Activated CD4-positive, alpha-beta T cell treated with anti-CD3 and anti-CD28 coated beads, Interleukin-2, amount 10 ng/mL, durations not matched to agents 7 days and 5 days (primary cell): ENCODE measurements at regions not wholly inside any gene's neighbourhood (a gene's known extent, or its start where the extent isn't known, plus 50 kb on each side); places are given as distances from the start of the nearest gene placed in this dataset.

Source experiments
- CTCF ChIA-PET: fragments of 350-600 bp; sonication (Branson Sonifier 250); formaldehyde crosslinking; loops from one replicate; lab custom pipeline; 2021; ENCODE audit warnings: antibody characterized with exemption; lab: Charles Lee
- POLR2A ChIA-PET: fragments of 350-600 bp; sonication (Branson Sonifier 250); formaldehyde crosslinking; loops from one replicate; lab custom pipeline; 2021; ENCODE audit warnings: antibody characterized with exemption; lab: Charles Lee
- DNase-seq: peaks from one replicate; pipeline ENCODE4 v3.0.0-alpha.2; 2020
- H3K27ac Mint-ChIP-seq: one replicate; pipeline ENCODE4 v1.8.0; 2021; ENCODE audit warnings: mild to moderate bottlenecking, moderate library complexity, mixed read lengths
- H3K27me3 Mint-ChIP-seq: one replicate; pipeline ENCODE4 v1.8.0; 2021; ENCODE audit warnings: mixed read lengths
- H3K36me3 Mint-ChIP-seq: one replicate; pipeline ENCODE4 v1.8.0; 2021; ENCODE audit warnings: low read depth, mixed read lengths
- H3K4me1 Mint-ChIP-seq: one replicate; pipeline ENCODE4 v1.8.0; 2021; ENCODE audit warnings: mixed read lengths
- H3K4me3 Mint-ChIP-seq: one replicate; pipeline ENCODE4 v1.8.0; 2021; ENCODE audit warnings: mild to moderate bottlenecking, moderate library complexity, mixed read lengths
- H3K9me3 Mint-ChIP-seq: one replicate; pipeline ENCODE4 v1.8.0; 2021; ENCODE audit warnings: mixed read lengths

DNA sequence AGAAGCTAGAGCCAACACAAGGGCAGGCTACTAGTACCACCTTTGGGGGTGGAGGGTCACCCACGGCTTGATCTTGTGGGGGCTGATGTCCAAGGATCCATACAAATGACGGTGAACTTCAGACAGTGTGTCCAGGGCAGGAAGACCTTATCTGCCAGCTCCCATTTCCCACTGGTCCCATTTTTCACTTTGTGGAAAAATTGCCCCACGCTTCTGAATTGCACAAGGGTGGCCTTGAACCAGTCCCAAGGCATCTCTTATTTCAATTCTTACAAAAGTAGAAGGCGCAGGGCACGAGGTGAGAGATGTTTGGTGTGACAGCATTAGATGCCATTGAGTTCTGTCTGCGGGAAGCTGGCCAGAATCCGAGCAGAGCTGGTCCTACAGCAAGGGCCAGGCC is 252.7 kb upstream of the CELF2 start:
- Mint-ChIP-seq H3K27ac (no peak overlapping the region), H3K36me3 (no peaks in the 10 kb centered on the region), H3K9me3 (no peaks in the 10 kb centered on the region), H3K4me3 (no peak overlapping the region), H3K4me1 (no peaks in the 10 kb centered on the region), H3K27me3 (no peaks in the 10 kb centered on the region)
- ChIA-PET POLR2A (no interaction called here), CTCF (no interaction called here)
- DNase-seq, result no peak

- ChIA-PET CTCF (interaction anchor here (1.0 kb wide), 1 partner anchor 10 kb away, joined by 3 read pairs; no protein-coding TSS in a partner anchor), POLR2A (no interaction called here)
- Mint-ChIP-seq H3K27ac (no peak overlapping the region), H3K4me1 (no peaks in the 10 kb centered on the region), H3K4me3 (no peak overlapping the region), H3K27me3 (no peaks in the 10 kb centered on the region), H3K36me3 (no peaks in the 10 kb centered on the region), H3K9me3 (no peaks in the 10 kb centered on the region)
- no peak for DNase-seq
Observed at GRCh38 chr10:10772411-10772810, 245.3 kb upstream of the CELF2 start.

DNA sequence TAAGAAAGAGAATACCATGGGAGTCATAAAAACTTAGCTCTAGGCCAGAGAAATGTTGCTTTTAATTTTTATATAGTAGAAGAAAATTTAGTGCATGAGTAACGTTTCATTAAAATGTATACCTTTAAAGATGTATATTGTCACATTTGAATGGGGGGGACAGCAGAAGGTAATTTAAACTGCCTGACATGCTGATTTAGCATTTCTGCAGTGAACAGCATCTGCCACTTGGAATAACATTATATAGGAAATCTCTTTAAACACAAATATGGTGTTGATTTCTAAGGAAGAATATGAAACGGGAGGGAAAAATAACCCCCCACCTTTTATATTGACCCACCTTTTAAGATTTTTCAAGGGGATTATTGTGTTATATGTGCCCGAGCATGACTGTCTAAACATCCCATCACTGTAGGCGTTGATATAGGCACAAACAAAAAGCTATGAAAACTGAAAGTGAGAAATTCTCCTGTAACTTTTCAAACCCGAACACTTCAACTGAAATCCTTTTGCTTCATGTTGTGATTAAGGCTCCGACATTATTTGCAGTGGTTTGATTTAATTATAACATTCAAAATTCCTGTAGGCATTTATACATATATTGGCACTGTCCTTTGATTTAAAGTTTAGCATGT is 244.7 kb upstream of the CELF2 start:
- DNase-seq, result no peak
- POLR2A ChIA-PET, result no interaction called here
- H3K4me1 Mint-ChIP-seq, result no peaks in the 10 kb centered on the region
- H3K27me3 Mint-ChIP-seq, result no peaks in the 10 kb centered on the region
- no peak overlapping the region for H3K4me3 Mint-ChIP-seq
- no peaks in the 10 kb centered on the region for H3K36me3 Mint-ChIP-seq
- CTCF ChIA-PET, result interaction anchor here (1.0 kb wide), 1 partner anchor 9 kb away, joined by 3 read pairs; no protein-coding TSS in a partner anchor
- H3K27ac Mint-ChIP-seq, result no peak overlapping the region
- H3K9me3 Mint-ChIP-seq, result no peaks in the 10 kb centered on the region

- H3K36me3 Mint-ChIP-seq, result no peaks in the 10 kb centered on the region
- H3K27me3 Mint-ChIP-seq, result peaks cover 2% of the 10 kb centered on the region
- H3K27ac Mint-ChIP-seq, result no peak overlapping the region
- POLR2A ChIA-PET, result no interaction called here
- H3K4me3 Mint-ChIP-seq, result no peak overlapping the region
- CTCF ChIA-PET, result no interaction called here
- no peaks in the 10 kb centered on the region for H3K9me3 Mint-ChIP-seq
- no peaks in the 10 kb centered on the region for H3K4me1 Mint-ChIP-seq
- DNase-seq, result no peak
Observed at GRCh38 chr10:10774416-10774815, 243.3 kb upstream of the CELF2 start.

GRCh38 chr10:10776363-10776762 is 241.3 kb upstream of the CELF2 start:
- DNase-seq, result no peak
- H3K36me3 Mint-ChIP-seq, result no peaks in the 10 kb centered on the region
- no peak overlapping the region for H3K27ac Mint-ChIP-seq
- ChIA-PET CTCF (no interaction called here), POLR2A (no interaction called here)
- no peak overlapping the region for H3K4me3 Mint-ChIP-seq
- no peaks in the 10 kb centered on the region for H3K9me3 Mint-ChIP-seq
- no peaks in the 10 kb centered on the region for H3K4me1 Mint-ChIP-seq
- H3K27me3 Mint-ChIP-seq, result peaks cover 6% of the 10 kb centered on the region

DNA sequence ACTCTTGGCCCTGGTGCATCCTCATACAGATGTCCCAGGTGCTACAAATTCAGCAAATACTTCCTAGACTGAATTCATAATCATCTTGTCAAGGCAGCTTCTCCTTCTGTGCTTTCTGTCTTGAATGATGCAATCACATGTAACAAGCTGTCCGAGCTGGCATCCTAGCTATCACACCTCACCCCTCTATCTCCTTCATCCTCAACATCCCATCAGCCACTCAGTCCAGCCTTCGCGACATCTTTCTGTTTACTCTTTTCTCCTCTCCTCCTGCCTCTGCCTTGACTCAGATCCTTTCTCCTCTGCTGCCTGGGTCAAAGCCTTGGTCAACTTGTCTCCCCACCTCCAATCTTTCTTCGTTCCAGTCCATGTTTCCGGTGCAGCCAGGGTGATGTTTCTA is 240.4 kb upstream of the CELF2 start:
- Mint-ChIP-seq H3K4me1 (no peaks in the 10 kb centered on the region), H3K9me3 (peaks cover 2% of the 10 kb centered on the region), H3K4me3 (no peak overlapping the region), H3K27ac (no peak overlapping the region), H3K36me3 (no peaks in the 10 kb centered on the region), H3K27me3 (peaks cover 6% of the 10 kb centered on the region)
- DNase-seq, result no peak
- ChIA-PET POLR2A (no interaction called here), CTCF (no interaction called here)

- no peak for DNase-seq
- Mint-ChIP-seq H3K27ac (no peak overlapping the region), H3K9me3 (peaks cover 2% of the 10 kb centered on the region), H3K4me3 (no peak overlapping the region), H3K36me3 (no peaks in the 10 kb centered on the region), H3K4me1 (no peaks in the 10 kb centered on the region), H3K27me3 (peaks cover 6% of the 10 kb centered on the region)
- ChIA-PET POLR2A (no interaction called here), CTCF (no interaction called here)
Observed at GRCh38 chr10:10777723-10778122, 239.9 kb upstream of the CELF2 start.

DNA sequence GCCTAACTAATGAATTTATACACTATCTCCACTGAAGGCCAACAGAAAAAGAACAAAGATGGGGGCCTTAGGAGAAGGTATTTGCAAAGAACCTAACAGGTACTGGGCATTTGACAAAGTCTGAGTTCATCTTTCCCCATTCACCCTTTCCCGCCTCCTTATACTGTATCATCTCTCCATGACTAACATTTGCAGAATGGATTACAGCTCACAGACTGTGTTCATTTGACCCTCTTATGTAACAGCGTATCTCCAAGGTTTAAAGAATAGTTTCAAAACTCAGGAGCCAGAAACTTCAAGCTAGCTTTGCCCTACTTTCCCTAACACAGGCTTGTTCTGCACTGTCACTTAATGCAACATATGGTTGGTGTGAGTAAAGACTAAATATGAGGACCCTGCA is 238.7 kb upstream of the CELF2 start:
- Mint-ChIP-seq H3K4me1 (no peaks in the 10 kb centered on the region), H3K27me3 (peaks cover 11% of the 10 kb centered on the region), H3K36me3 (no peaks in the 10 kb centered on the region), H3K9me3 (peaks cover 3% of the 10 kb centered on the region), H3K27ac (no peak overlapping the region), H3K4me3 (no peak overlapping the region)
- DNase-seq, result no peak
- POLR2A ChIA-PET, result no interaction called here
- CTCF ChIA-PET, result no interaction called here

DNA sequence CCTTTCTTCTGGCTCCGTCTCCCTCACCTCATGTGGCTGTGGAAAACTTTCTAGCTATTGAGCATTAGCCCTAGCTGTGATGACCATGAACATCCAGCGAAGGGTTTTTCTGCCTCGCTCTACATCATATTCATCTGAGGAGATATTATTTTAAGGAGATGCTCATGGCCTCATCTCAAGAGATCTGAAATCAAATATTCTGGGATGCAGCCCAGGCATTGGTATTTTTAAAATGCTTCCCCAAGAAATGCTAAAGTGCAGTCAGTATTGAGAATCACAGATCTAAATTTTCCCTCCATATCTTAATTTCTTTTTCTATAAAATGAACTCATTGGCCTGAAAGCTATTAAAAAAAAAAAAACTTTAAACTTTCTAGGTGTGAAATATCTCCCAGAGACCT is 238.2 kb upstream of the CELF2 start:
- Mint-ChIP-seq H3K36me3 (no peaks in the 10 kb centered on the region), H3K27ac (no peak overlapping the region), H3K9me3 (peaks cover 3% of the 10 kb centered on the region), H3K27me3 (peaks cover 11% of the 10 kb centered on the region), H3K4me1 (no peaks in the 10 kb centered on the region), H3K4me3 (no peak overlapping the region)
- POLR2A ChIA-PET, result no interaction called here
- CTCF ChIA-PET, result no interaction called here
- DNase-seq, result no peak

- peaks cover 3% of the 10 kb centered on the region for H3K9me3 Mint-ChIP-seq
- DNase-seq, result no peak
- ChIA-PET CTCF (no interaction called here), POLR2A (no interaction called here)
- no peak overlapping the region for H3K4me3 Mint-ChIP-seq
- peaks cover 11% of the 10 kb centered on the region for H3K27me3 Mint-ChIP-seq
- no peaks in the 10 kb centered on the region for H3K36me3 Mint-ChIP-seq
- H3K4me1 Mint-ChIP-seq, result no peaks in the 10 kb centered on the region
- no peak overlapping the region for H3K27ac Mint-ChIP-seq
Observed at GRCh38 chr10:10780746-10781145, 236.9 kb upstream of the CELF2 start.

DNA sequence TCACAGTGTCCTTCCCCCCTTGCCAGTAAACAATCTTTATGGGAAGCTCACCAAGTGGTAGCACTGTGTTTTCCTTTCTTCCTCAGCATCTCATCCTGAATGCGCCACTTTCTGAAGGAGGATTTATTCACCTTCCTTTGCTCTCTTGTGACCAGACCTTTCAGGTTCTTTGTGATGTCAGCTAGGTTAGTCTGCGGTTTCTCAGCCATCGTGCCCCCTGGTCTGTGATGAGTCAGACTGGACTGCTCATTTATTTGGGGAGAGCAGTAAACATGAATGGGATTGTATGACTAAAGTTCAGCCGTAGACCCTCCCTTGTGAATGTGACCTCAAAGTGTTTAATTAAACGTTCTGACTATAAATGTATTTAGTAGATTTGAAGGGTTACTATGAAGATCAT is 235.1 kb upstream of the CELF2 start:
- peaks cover 11% of the 10 kb centered on the region for H3K27me3 Mint-ChIP-seq
- H3K36me3 Mint-ChIP-seq, result no peaks in the 10 kb centered on the region
- H3K4me3 Mint-ChIP-seq, result no peak overlapping the region
- POLR2A ChIA-PET, result no interaction called here
- no peaks in the 10 kb centered on the region for H3K4me1 Mint-ChIP-seq
- DNase-seq, result no peak
- peaks cover 3% of the 10 kb centered on the region for H3K9me3 Mint-ChIP-seq
- CTCF ChIA-PET, result no interaction called here
- H3K27ac Mint-ChIP-seq, result no peak overlapping the region

GRCh38 chr10:10785627-10786026 is 232.0 kb upstream of the CELF2 start:
- CTCF ChIA-PET, result no interaction called here
- POLR2A ChIA-PET, result no interaction called here
- peaks cover 7% of the 10 kb centered on the region for H3K27me3 Mint-ChIP-seq
- DNase-seq, result no peak
- no peak overlapping the region for H3K4me3 Mint-ChIP-seq
- peaks cover 3% of the 10 kb centered on the region for H3K9me3 Mint-ChIP-seq
- H3K27ac Mint-ChIP-seq, result no peak overlapping the region
- H3K36me3 Mint-ChIP-seq, result no peaks in the 10 kb centered on the region
- H3K4me1 Mint-ChIP-seq, result no peaks in the 10 kb centered on the region

GRCh38 chr10:10786109-10787090 is 231.3 kb upstream of the CELF2 start:
- no peak overlapping the region for H3K4me3 Mint-ChIP-seq
- H3K9me3 Mint-ChIP-seq, result peaks cover 3% of the 10 kb centered on the region
- ChIA-PET CTCF (no interaction called here), POLR2A (no interaction called here)
- H3K4me1 Mint-ChIP-seq, result no peaks in the 10 kb centered on the region
- no peaks in the 10 kb centered on the region for H3K36me3 Mint-ChIP-seq
- DNase-seq, result no peak
- H3K27me3 Mint-ChIP-seq, result peaks cover 7% of the 10 kb centered on the region
- no peak overlapping the region for H3K27ac Mint-ChIP-seq
